ENCODE measurements at regions not wholly inside any gene's neighbourhood (a gene's known extent, or its start where the extent isn't known, plus 50 kb on each side); places are given as distances from the start of the nearest gene placed in this dataset.

GRCh38 chr9:83153030-83153429, 90.1 kb upstream of the RASEF start:
- TF ChIP-seq POLR2A (IDR thresholded peaks at IDR 0.05) (no peak), CTCF (IDR thresholded peaks at IDR 0.05) (no peak)
